Breast epithelium (tissue), 3 donors: ENCODE measurements at regions not wholly inside any gene's neighbourhood (a gene's known extent, or its start where the extent isn't known, plus 50 kb on each side); places are given as distances from the start of the nearest gene placed in this dataset.

Source experiments
- CTCF ChIP-seq, 3 donors: fragments of 450-650 bp; IDR thresholded peaks; one replicate each; pipeline ENCODE4 v1.5.1; 2016 to 2017; ENCODE audit warnings: antibody characterized with exemption in 3 of 3, mild to moderate bottlenecking in 3 of 3, moderate library complexity in 3 of 3
- POLR2AphosphoS5 ChIP-seq, 3 donors: sonication (generic); formaldehyde crosslinking; IDR thresholded peaks; one replicate each; pipeline ENCODE4 v1.6.1; 2017; ENCODE audit warnings: antibody characterized with exemption in 3 of 3

DNA sequence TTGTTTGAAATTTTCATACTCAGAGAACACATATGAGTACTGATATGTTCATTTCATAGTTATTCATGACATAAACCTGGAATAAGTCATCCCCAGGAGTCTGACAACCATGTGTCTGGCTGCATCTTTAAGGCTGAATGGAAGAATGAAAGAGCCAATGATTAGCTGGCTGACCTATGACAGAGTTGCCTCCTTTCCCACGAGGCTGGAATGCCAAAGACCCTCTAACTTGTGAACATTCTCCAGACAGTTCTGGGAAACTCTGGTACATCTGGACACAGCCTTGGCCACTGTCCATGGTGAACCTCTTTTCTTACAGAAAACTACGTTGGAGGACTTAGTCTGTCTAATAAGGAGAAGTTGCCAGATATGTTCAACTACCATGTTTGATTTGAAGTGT lies 380.8 kb upstream of the MKI67 start:
- TF ChIP-seq POLR2AphosphoS5 (IDR thresholded peaks at IDR 0.05): no peak
- TF ChIP-seq CTCF (IDR thresholded peaks at IDR 0.05): no peak
